ENCODE measurements at regions not wholly inside any gene's neighbourhood (a gene's known extent, or its start where the extent isn't known, plus 50 kb on each side); places are given as distances from the start of the nearest gene placed in this dataset.

DNA sequence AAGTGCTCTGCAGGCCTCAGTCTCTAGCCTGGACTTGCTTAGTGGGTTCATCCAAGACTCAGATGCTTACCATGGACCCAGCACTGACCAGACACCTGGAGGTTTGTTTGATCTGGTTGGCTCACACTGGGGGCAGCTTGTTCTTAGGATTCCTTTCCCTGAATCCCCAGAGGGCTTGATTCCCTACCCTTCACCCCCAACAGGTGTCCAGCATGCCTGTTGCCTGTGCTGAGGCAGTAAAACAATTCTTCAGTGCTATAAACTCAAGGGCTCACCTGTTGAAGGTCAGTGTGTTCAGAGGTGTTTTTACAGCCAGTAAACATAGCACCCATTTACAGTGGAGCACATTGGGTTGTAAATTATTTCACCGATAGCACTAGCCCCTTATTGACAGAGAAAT is 123.8 kb upstream of the KLF4 start:
- H3K4me3 ChIP-seq (ENCODE audit: low read length) = no peak overlapping the region
- H3K27me3 ChIP-seq (ENCODE audit: low read depth, low read length) = peaks cover 9% of the 10 kb centered on the region
- no peaks in the 10 kb centered on the region for H3K36me3 ChIP-seq (replicated peaks; ENCODE audit: low read depth, low read length)
- no peaks in the 10 kb centered on the region for H4K20me1 ChIP-seq (ENCODE audit: insufficient read depth, low read length)
- H2AFZ ChIP-seq (ENCODE audit: low read depth, low read length) = no peak overlapping the region
- H3K27ac ChIP-seq (ENCODE audit: low read length) = no peak overlapping the region
- H3K9me3 ChIP-seq (ENCODE audit: insufficient read depth, low read length) = no peaks in the 10 kb centered on the region
- H3K9ac ChIP-seq (ENCODE audit: low read length) = no peak overlapping the region
- TF ChIP-seq, protein P1, sequence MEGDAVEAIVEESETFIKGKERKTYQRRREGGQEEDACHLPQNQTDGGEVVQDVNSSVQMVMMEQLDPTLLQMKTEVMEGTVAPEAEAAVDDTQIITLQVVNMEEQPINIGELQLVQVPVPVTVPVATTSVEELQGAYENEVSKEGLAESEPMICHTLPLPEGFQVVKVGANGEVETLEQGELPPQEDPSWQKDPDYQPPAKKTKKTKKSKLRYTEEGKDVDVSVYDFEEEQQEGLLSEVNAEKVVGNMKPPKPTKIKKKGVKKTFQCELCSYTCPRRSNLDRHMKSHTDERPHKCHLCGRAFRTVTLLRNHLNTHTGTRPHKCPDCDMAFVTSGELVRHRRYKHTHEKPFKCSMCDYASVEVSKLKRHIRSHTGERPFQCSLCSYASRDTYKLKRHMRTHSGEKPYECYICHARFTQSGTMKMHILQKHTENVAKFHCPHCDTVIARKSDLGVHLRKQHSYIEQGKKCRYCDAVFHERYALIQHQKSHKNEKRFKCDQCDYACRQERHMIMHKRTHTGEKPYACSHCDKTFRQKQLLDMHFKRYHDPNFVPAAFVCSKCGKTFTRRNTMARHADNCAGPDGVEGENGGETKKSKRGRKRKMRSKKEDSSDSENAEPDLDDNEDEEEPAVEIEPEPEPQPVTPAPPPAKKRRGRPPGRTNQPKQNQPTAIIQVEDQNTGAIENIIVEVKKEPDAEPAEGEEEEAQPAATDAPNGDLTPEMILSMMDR (IDR thresholded peaks at IDR 0.05; ENCODE audit: low read depth, low read length) = no peak
- TF ChIP-seq EZH2phosphoT487 (IDR thresholded peaks at IDR 0.05; ENCODE audit: low read depth) = no peak
- H3K79me2 ChIP-seq (ENCODE audit: low read length) = no peaks in the 10 kb centered on the region
- no peaks in the 10 kb centered on the region for H3K4me1 ChIP-seq (ENCODE audit: low read length)
- no peak overlapping the region for H3K4me2 ChIP-seq (ENCODE audit: low read length)

DNA sequence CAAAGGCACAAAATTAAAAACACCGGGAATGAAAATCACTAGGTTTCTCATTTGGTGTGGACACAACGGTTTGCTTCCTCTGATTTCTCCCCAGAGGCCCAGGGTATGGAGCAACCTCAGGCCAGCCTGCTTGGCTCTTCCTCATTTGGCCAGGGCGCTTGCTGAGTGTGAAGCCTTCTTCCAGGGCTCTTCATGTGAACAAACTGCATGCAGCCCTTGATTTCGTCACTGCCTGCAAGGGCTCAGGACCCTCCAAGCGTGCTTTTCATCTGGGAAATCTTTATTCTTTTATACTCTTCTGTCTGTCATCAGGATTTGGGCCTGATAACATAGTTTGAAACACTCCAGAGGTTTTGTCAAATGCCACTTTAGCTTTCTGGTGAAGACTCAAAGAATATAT is 122.6 kb upstream of the KLF4 start:
- H3K36me3 ChIP-seq (replicated peaks; ENCODE audit: low read depth, low read length) = no peaks in the 10 kb centered on the region
- TF ChIP-seq, protein P1 (IDR thresholded peaks at IDR 0.05; ENCODE audit: low read depth, low read length) = no peak
- TF ChIP-seq EZH2phosphoT487 (IDR thresholded peaks at IDR 0.05; ENCODE audit: low read depth) = no peak
- H3K4me3 ChIP-seq (ENCODE audit: low read length) = no peak overlapping the region
- no peaks in the 10 kb centered on the region for H4K20me1 ChIP-seq (ENCODE audit: insufficient read depth, low read length)
- H3K4me1 ChIP-seq (ENCODE audit: low read length) = no peaks in the 10 kb centered on the region
- no peak overlapping the region for H2AFZ ChIP-seq (ENCODE audit: low read depth, low read length)
- H3K9me3 ChIP-seq (ENCODE audit: insufficient read depth, low read length) = no peaks in the 10 kb centered on the region
- peaks cover 4% of the 10 kb centered on the region for H3K27me3 ChIP-seq (ENCODE audit: low read depth, low read length)
- no peak overlapping the region for H3K27ac ChIP-seq (ENCODE audit: low read length)
- H3K9ac ChIP-seq (ENCODE audit: low read length) = no peak overlapping the region
- no peaks in the 10 kb centered on the region for H3K79me2 ChIP-seq (ENCODE audit: low read length)
- no peak overlapping the region for H3K4me2 ChIP-seq (ENCODE audit: low read length)

DNA sequence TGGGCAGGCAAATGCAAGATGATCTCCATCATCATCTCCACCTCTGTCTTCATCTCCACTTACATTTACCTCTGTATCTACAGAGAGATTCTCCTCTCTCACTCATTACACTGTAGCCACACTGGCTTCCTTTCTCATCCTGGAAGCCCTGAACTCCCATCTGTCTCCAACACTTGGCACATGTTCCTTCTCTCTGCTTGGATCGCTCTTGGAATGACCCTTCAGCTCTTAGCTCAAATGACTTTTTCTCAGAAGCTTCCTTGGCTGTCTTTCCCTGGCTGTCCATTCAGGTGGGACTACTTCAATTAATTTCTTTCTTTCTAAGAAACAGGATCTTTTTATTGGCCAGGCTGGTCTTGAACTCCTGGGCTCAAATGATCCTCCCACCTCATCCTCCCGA is 120.0 kb upstream of the KLF4 start:
- H3K9me3 ChIP-seq (ENCODE audit: insufficient read depth, low read length) = no peaks in the 10 kb centered on the region
- no peak overlapping the region for H3K9ac ChIP-seq (ENCODE audit: low read length)
- H3K4me1 ChIP-seq (ENCODE audit: low read length) = no peaks in the 10 kb centered on the region
- no peak for TF ChIP-seq EZH2phosphoT487 (IDR thresholded peaks at IDR 0.05; ENCODE audit: low read depth)
- TF ChIP-seq, protein P1 (IDR thresholded peaks at IDR 0.05; ENCODE audit: low read depth, low read length) = no peak
- no peaks in the 10 kb centered on the region for H3K36me3 ChIP-seq (replicated peaks; ENCODE audit: low read depth, low read length)
- no peaks in the 10 kb centered on the region for H4K20me1 ChIP-seq (ENCODE audit: insufficient read depth, low read length)
- H3K4me3 ChIP-seq (ENCODE audit: low read length) = no peak overlapping the region
- no peak overlapping the region for H2AFZ ChIP-seq (ENCODE audit: low read depth, low read length)
- no peak overlapping the region for H3K4me2 ChIP-seq (ENCODE audit: low read length)
- H3K27me3 ChIP-seq (ENCODE audit: low read depth, low read length) = peaks cover 4% of the 10 kb centered on the region
- no peaks in the 10 kb centered on the region for H3K79me2 ChIP-seq (ENCODE audit: low read length)
- H3K27ac ChIP-seq (ENCODE audit: low read length) = no peak overlapping the region

DNA sequence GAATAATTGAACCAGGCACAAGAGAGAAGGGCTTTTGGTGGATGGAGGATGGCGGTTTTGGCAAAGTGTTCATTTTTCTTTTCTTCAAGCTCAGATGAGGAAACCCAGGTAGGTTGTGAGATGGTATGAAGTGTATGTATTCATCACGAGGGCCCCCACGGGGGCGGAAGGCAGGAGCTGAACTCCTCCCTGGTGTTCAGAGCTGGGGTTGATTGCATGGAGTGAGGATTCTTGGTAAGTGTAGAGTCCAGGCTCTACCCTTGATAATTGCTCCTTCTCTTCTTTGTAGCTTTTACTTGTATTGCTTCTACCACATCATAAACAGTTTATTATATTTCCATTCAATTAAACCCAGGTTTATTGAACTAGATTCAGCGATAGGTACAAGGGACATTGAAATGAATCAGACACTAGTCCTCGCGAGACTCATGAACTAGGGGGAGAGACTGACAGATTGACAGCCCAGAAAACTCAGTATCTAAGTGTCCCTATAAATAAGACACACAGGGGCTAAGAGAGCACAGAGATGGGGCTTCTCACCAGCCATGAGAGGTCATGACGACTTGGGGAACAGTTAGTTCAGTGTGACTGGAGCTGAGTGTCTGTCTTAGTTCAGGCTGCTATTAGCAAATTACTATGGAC is 116.7 kb upstream of the KLF4 start:
- Histone ChIP-seq H3K4me3 (ENCODE audit: low read length) (no peak overlapping the region), H3K4me1 (ENCODE audit: low read length) (no peaks in the 10 kb centered on the region), H2AFZ (ENCODE audit: low read depth, low read length) (no peak overlapping the region), H3K4me2 (ENCODE audit: low read length) (no peak overlapping the region), H3K27ac (ENCODE audit: low read length) (no peak overlapping the region), H3K9ac (ENCODE audit: low read length) (no peak overlapping the region), H3K36me3 (replicated peaks; ENCODE audit: low read depth, low read length) (no peaks in the 10 kb centered on the region), H3K9me3 (ENCODE audit: insufficient read depth, low read length) (no peaks in the 10 kb centered on the region), H3K79me2 (ENCODE audit: low read length) (no peaks in the 10 kb centered on the region), H4K20me1 (ENCODE audit: insufficient read depth, low read length) (no peaks in the 10 kb centered on the region), H3K27me3 (ENCODE audit: low read depth, low read length) (peaks cover 7% of the 10 kb centered on the region)
- no peak for TF ChIP-seq EZH2phosphoT487 (IDR thresholded peaks at IDR 0.05; ENCODE audit: low read depth)
- TF ChIP-seq, protein P1 (IDR thresholded peaks at IDR 0.05; ENCODE audit: low read depth, low read length) = no peak
